Astrocyte (in vitro differentiated cells and primary cell): ENCODE measurements at regions not wholly inside any gene's neighbourhood (a gene's known extent, or its start where the extent isn't known, plus 50 kb on each side); places are given as distances from the start of the nearest gene placed in this dataset.

Source experiments
- EZH2 ChIP-seq: IDR thresholded peaks from 2 replicates; pipeline ENCODE4 v1.6.1; 2012; ENCODE audit warnings: mild to moderate bottlenecking, low read length, inconsistent platforms; ENCODE audit not compliant: insufficient read depth
- TF ChIP-seq, protein P1 (sequence below): IDR thresholded peaks from 2 replicates; pipeline ENCODE4 v1.5.1; 2011; ENCODE audit warnings: low read depth, mild to moderate bottlenecking, inconsistent platforms, low read length, moderate library complexity; ENCODE audit not compliant: insufficient read depth

GRCh38 chr7:145584401-145584800 lies 532.2 kb upstream of the CNTNAP2 start:
- TF ChIP-seq, protein P1, sequence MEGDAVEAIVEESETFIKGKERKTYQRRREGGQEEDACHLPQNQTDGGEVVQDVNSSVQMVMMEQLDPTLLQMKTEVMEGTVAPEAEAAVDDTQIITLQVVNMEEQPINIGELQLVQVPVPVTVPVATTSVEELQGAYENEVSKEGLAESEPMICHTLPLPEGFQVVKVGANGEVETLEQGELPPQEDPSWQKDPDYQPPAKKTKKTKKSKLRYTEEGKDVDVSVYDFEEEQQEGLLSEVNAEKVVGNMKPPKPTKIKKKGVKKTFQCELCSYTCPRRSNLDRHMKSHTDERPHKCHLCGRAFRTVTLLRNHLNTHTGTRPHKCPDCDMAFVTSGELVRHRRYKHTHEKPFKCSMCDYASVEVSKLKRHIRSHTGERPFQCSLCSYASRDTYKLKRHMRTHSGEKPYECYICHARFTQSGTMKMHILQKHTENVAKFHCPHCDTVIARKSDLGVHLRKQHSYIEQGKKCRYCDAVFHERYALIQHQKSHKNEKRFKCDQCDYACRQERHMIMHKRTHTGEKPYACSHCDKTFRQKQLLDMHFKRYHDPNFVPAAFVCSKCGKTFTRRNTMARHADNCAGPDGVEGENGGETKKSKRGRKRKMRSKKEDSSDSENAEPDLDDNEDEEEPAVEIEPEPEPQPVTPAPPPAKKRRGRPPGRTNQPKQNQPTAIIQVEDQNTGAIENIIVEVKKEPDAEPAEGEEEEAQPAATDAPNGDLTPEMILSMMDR: no peak
- no peak for TF ChIP-seq EZH2
